GM18507 (cell line): ENCODE measurements at regions not wholly inside any gene's neighbourhood (a gene's known extent, or its start where the extent isn't known, plus 50 kb on each side); places are given as distances from the start of the nearest gene placed in this dataset.

Source experiments
- DNase-seq: peaks from one replicate; pipeline ENCODE4 v3.0.0; 2011; ENCODE audit warnings: low read depth; ENCODE audit not compliant: insufficient read length; ENCODE audit errors: extremely low spot score
- FAIRE-seq: peaks from 2 replicates; lab custom pipeline; 2011; peaks lifted over from hg19 to GRCh38; lab: Jason Lieb, UNC

GRCh38 chrX:69366183-69366582, 137.9 kb upstream of the NALF2 start:
- DNase-seq (no peak), FAIRE-seq (no peak)

- FAIRE-seq (no peak), DNase-seq (no peak)
These were observed 138.4 kb upstream of the NALF2 start for GRCh38 chrX:69365755-69366154.

DNA sequence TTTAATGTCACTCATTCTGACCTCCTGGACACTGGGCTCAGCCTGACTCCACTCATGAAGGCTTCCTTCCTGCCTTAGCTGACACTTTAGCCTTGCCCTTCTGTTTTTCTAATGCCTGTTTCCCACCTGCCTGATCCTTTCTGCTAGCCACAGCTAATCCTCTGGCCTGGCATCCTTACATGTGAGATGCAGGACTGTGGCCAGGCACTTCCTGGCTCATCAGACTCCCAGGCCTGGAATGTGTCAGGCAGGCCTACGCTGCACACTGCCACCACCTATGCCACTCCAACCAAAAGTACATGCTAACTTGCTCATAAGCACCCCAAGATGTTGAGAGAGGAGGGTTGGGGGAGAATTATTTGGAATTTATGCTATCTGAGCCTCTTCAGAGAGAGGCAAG, 138.8 kb upstream of the NALF2 start:
- FAIRE-seq (no peak), DNase-seq (no peak)

DNA sequence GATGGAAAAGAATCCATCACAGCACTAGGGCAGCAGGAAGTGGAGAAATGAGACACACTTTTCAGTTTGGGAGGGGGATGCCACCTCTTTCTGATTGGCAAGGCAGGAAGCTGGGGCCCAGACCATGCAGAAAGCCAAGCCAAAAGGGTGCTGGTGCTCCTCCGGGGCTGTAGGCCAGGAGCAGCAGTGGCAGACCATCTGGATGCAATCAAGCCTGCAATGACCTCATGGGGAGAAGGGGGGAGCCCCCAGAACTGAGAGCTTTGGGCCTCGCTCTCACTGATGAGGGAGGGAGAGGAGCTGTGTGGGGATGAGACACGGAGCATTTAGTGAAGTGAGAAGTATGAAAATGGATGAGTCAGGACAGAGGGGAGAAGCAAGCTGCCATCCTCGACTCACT, 141.3 kb upstream of the NALF2 start:
- FAIRE-seq (peak; percentile 41), DNase-seq (no peak)

- DNase-seq = no peak
- FAIRE-seq = no peak
These were observed 141.8 kb upstream of the NALF2 start for GRCh38 chrX:69362354-69362753.

GRCh38 chrX:69361311-69361845, 142.7 kb upstream of the NALF2 start:
- FAIRE-seq (no peak), DNase-seq (no peak)

DNA sequence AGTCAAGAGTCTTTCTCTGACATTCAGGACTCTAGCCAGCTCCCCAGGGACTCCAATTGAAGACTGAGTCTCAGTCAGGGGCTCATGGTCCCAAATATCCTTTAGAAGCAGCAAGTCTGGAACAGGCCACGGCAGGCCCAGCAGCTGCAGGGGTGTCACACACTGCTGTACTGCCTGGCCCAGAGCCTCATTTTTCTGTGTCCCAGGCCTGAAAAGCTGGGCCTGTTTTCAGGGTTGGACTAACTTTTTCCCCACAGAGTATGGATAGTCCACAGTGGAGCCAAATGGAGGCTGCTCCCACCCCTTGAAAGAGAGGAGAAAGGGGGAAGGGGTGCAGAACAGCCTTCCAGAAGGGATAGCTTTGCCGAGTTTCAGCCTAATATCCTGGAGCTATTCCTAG, 146.8 kb upstream of the NALF2 start:
- FAIRE-seq (no peak), DNase-seq (no peak)

DNA sequence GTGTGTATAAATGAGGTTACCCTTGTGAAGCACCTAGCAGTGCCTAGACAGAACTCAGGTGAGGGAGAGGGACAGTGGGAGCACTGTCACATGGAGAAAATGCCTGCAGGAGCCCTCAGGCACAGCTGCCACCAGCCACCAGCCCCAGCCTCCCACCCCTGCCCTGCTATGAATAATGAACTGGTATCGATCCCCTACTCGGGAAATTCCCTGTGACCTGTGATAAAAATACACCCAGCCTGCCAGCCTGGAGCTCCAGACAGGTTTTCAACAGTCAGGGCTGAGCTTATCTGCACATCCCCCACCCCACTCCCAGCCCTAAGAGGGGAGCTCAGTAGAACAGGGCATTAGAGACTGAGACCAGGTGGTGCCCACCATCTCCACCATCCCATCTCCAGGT, 159.6 kb upstream of the PJA1 start:
- DNase-seq (no peak), FAIRE-seq (no peak)

DNA sequence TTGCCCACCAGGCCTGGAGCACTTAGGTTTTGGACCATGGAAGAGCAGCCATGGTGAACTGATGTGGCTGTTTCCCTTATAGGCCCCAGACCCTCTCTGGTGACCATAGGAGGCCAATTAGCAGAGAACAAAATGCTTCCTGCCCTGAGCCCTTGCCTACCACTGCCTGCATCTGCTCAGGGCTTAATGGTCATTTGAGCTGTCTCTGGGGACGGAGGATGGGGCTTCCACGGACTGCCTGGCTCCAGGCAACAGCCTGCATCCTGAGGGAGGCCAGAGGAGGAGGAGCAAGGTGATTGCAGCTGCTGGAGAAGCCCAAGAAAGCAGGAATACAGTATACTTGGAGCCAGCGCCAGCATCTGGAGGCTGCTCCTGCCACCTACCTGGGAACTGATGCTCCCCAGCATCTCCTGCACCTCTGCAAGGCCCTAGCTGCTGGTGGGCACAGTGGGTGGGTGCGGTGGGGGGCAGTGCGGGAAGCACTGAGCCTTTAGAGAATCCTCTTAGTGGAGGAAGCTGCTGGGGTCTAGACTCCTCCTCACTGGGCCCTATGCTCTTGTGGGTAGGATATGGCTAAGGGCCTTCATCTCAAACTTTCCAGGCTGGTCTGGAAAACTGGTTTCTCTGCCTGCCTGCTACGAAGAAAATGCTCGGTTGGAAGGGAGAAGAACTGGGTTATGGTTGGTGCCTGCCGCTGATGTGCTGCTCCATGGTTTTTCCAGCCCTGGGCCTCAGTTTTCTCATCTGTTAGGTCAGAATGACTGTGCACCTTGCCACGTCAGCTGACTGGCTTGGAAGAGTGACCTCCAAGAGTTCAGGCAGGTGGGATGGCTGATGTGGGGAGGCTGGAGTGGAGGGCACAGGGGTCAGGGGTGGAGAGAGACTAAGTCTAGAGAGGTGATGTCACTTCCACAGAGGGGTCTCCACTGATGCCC, 158.8 kb upstream of the PJA1 start:
- FAIRE-seq (no peak), DNase-seq (no peak)

- FAIRE-seq = no peak
- DNase-seq = no peak
These were observed 156.5 kb upstream of the PJA1 start for GRCh38 chrX:69321789-69322188.

DNA sequence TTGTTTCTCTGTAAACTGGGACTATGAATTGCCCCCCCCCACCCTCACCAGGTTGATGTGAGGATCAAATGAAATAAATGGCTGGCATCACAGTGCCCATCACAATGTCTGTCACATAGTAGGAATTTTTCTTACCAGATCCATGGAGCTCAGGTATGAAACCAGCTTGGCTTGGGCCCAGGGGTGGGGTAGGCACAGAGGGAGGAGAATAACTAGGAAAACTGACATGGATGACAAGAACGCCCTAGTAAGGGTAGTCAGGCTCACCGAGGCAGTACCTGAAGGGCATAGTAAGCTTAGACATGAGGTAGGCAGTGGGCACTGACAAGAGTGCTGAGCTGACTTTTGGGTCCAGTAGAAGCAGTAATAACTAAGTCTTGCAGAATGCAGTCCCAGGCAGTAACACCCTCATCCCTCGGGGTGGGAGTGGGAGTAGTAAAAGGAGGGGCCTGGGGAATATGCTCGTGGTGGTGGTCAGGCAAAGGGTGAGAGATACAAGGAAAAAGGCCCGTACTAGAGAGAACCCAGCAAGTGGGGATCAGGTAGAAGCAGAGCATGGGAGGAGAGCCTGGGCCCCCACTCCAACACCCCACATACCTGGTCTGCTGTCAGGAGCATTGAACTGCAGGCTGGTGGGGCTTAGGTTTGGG, 155.9 kb upstream of the PJA1 start:
- FAIRE-seq (no peak), DNase-seq (no peak)

- FAIRE-seq = no peak
- DNase-seq = no peak
These were observed 154.9 kb upstream of the PJA1 start for GRCh38 chrX:69320116-69320515.

- DNase-seq (no peak), FAIRE-seq (no peak)
These were observed 154.1 kb upstream of the PJA1 start for GRCh38 chrX:69319376-69319775.

DNA sequence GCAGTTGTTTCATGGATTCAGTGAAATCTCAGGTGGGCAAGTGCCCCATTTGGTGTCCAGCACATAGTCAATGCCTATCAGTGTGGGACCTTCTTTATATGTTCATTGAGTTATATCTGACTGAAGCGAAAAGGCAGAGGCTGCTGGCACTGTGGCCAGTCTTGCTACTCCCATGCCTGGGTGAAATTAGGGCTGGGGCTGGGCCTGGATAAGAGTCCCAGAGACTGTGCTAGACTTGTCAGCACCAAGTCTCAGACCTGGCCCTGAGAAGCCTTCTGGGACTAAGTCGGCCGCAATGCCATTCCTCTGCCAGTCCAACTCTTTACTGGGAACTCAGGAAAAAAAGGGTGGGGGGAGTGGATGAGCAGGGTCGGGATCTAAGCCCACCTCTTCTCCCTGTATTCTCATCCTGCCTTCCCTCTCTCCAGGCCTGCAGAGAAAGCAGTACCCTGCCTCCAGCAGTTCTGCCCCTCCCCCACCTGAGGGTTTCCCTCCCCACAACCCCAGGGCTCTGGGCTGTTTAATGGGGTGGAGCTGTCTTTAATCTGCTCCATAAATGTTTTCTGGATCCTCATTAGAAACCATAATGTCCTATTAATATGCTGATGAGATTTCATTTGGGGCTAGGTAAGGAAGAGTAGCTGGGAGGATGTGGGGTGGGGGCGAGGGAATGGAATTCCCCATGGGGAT, 153.5 kb upstream of the PJA1 start:
- no peak for FAIRE-seq
- no peak for DNase-seq

DNA sequence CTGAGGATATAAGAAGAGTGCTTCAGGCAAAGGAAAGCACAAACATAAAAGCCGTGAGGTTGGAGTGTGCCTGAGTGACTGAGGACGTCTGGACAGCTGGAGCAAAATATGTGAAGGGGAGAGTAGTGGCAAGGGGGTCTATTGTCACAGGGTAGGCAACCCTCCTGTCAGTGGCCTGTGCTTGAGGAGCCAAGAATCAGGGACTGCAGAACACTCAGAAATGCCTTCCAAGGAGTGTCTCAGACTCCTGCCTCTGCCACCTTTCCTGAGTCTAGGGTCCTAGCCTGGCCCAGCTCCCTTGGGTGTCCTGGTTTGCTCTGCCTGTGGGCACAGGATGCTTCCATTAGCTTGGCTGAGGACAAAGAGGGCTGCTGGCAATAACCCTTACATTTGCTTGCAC, 152.5 kb upstream of the PJA1 start:
- FAIRE-seq = no peak
- DNase-seq = no peak

DNA sequence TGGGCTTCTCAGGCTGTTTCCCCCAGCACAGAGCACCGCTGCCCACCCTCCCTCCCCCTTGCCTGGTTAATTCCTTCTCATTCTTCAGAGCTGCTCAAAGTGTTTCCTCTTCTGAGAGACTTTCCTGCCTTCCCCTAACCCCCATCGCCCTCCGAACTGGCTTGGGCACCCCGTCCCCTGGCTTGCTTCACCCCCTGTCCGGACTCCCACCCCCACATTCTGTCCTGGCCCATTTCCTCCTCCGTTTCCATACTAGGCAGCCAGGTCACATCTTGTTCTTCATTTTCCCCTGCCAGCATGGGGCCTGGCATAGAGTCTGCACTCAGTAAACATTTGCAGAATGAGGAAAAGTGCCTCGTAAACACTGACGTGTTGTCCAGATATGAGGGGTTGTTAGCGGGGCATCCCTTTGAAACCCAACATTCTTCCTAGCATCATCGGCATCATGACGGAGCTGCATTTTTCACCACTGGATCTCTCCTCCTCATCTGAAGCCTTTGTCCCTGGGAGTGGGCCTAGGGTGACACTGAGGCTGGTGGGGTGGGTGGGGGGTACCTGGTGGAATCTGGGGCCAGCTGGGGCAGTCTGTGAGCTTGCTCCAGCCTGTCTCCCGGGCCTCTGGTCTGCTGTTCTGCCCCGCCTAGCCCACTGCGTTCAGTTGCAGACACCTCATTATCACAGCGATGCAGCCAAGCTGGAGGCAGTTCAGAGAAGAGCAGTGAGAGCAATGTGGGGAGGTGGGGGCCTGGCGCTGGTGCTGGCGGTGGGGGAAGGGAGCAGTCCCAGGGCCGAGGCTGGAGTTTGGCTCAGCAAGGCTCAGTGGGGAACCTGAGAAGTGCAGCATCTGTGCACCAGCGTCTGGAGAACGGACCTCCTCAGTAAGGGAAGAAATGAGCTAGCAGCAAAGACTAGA, 149.4 kb upstream of the PJA1 start:
- DNase-seq (no peak), FAIRE-seq (no peak)

DNA sequence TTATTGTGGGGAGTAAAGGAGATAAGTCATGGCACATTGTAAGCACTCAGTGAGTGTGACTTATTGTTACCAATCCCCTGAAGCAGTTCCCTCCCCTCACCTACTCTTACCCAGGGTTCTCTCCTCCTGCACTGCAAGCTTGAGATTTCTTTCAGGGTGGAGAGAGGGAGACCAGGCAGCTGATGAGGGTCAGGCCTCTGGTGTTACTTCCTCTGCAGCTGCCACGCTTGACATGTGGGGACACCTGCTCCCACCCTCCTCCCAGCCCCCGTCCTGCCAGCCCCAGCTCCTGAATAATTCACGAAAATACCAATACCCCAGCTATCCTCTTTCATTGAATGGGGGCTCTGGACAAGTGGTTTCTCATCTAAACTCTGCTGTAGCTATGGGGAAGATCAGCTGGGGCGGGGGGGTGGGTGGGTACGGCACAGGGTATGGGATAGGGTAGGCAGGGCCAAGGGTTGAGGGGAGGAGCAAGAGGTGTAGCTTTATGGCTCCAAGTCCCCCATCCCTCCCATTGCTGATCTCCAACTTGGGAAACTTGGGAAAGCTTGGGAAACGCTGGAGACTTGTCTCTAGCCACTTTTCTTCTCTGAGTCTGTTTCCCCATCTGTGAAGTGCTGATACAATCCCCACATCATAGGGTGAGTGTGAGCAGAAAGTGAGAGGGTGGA, 148.5 kb upstream of the PJA1 start:
- no peak for DNase-seq
- FAIRE-seq = no peak

GRCh38 chrX:69311936-69312670, 146.8 kb upstream of the PJA1 start:
- no peak for FAIRE-seq
- no peak for DNase-seq
